Ectodermal cell (in vitro differentiated cells): ENCODE measurements at regions not wholly inside any gene's neighbourhood (a gene's known extent, or its start where the extent isn't known, plus 50 kb on each side); places are given as distances from the start of the nearest gene placed in this dataset.

Experiments
- H3K27ac ChIP-seq: 2 replicates; pipeline ENCODE4 v1.7.0; 2013; ENCODE audit warnings: mild to moderate bottlenecking, low read depth, low read length; ENCODE audit not compliant: insufficient read depth, poor library complexity, severe bottlenecking
- H3K27me3 ChIP-seq: 2 replicates; pipeline ENCODE4 v1.7.0; 2013; ENCODE audit warnings: mild to moderate bottlenecking, low read length; ENCODE audit not compliant: insufficient read depth, control insufficient read depth, poor library complexity, severe bottlenecking
- H3K36me3 ChIP-seq: one replicate; pipeline ENCODE4 v1.7.0; 2013; ENCODE audit warnings: low read length; ENCODE audit not compliant: control insufficient read depth, insufficient read depth
- H3K4me1 ChIP-seq: one replicate; pipeline ENCODE4 v1.7.0; 2013; ENCODE audit warnings: low read length; ENCODE audit not compliant: control insufficient read depth, insufficient read depth
- H3K4me3 ChIP-seq: 2 replicates; pipeline ENCODE4 v1.7.0; 2013; ENCODE audit warnings: low read depth, low read length, control low read depth; ENCODE audit not compliant: insufficient read depth
- H3K9me3 ChIP-seq: 2 replicates; pipeline ENCODE4 v1.7.0; 2013; ENCODE audit warnings: mild to moderate bottlenecking, low read length, moderate library complexity; ENCODE audit not compliant: control insufficient read depth
- WGBS, 2 experiments: methylation state at CpG; one replicate each; pipeline ENCODE4 v1.1.7; 2013; ENCODE audit warnings: missing lambda C conversion rate in 2 of 2; 5-methylcytosine and 5-hydroxymethylcytosine counted together

- Histone ChIP-seq H3K4me3 (no peak overlapping the region), H3K4me1 (no peaks in the 10 kb centered on the region), H3K27ac (no peak overlapping the region), H3K36me3 (no peaks in the 10 kb centered on the region), H3K9me3 (peaks cover 2% of the 10 kb centered on the region), H3K27me3 (no peaks in the 10 kb centered on the region)
- WGBS, 2 experiments, result 77 to 93% methylated on average over 3 of the region's 3 CpGs
Observed at GRCh38 chr14:23793532-23793931, 157.4 kb downstream of the DHRS2 start.

- Histone ChIP-seq H3K36me3 (no peaks in the 10 kb centered on the region), H3K27ac (no peak overlapping the region), H3K4me1 (no peaks in the 10 kb centered on the region), H3K27me3 (no peaks in the 10 kb centered on the region), H3K9me3 (no peaks in the 10 kb centered on the region), H3K4me3 (no peak overlapping the region)
- WGBS, 2 experiments, result 49 to 63% methylated on average over 3 of the region's 3 CpGs
Observed at GRCh38 chr14:23800811-23801210, 152.8 kb upstream of the DHRS4 start.

GRCh38 chr14:23801766-23802165 is 151.8 kb upstream of the DHRS4 start:
- Histone ChIP-seq H3K4me1 (no peaks in the 10 kb centered on the region), H3K9me3 (no peaks in the 10 kb centered on the region), H3K27ac (no peak overlapping the region), H3K4me3 (no peak overlapping the region), H3K27me3 (no peaks in the 10 kb centered on the region), H3K36me3 (no peaks in the 10 kb centered on the region)
- WGBS, 2 experiments, result 39 to 58% methylated on average over 2 of the region's 2 CpGs

GRCh38 chr14:23804817-23805216 is 148.8 kb upstream of the DHRS4 start:
- Histone ChIP-seq H3K4me3 (no peak overlapping the region), H3K9me3 (no peaks in the 10 kb centered on the region), H3K27ac (no peak overlapping the region), H3K27me3 (no peaks in the 10 kb centered on the region), H3K36me3 (no peaks in the 10 kb centered on the region), H3K4me1 (no peaks in the 10 kb centered on the region)
- WGBS, 2 experiments, result 76 to 80% methylated on average over 3 of the region's 3 CpGs

- H3K9me3 ChIP-seq, result no peaks in the 10 kb centered on the region
- H3K4me3 ChIP-seq, result no peak overlapping the region
- no peaks in the 10 kb centered on the region for H3K36me3 ChIP-seq
- H3K27ac ChIP-seq, result no peak overlapping the region
- H3K4me1 ChIP-seq, result no peaks in the 10 kb centered on the region
- no peaks in the 10 kb centered on the region for H3K27me3 ChIP-seq
Observed at GRCh38 chr14:23805761-23806160, 147.8 kb upstream of the DHRS4 start.

GRCh38 chr14:23814527-23815256 is 138.9 kb upstream of the DHRS4 start:
- H3K36me3 ChIP-seq, result no peaks in the 10 kb centered on the region
- no peak overlapping the region for H3K4me3 ChIP-seq
- H3K4me1 ChIP-seq, result no peaks in the 10 kb centered on the region
- no peak overlapping the region for H3K27ac ChIP-seq
- 78 to 88% methylated on average over 6 of the region's 6 CpGs for WGBS, 2 experiments
- no peaks in the 10 kb centered on the region for H3K9me3 ChIP-seq
- H3K27me3 ChIP-seq, result no peaks in the 10 kb centered on the region

GRCh38 chr14:23816371-23816770 is 137.2 kb upstream of the DHRS4 start:
- Histone ChIP-seq H3K4me1 (no peaks in the 10 kb centered on the region), H3K27ac (no peak overlapping the region), H3K4me3 (no peak overlapping the region), H3K27me3 (no peaks in the 10 kb centered on the region), H3K36me3 (no peaks in the 10 kb centered on the region), H3K9me3 (no peaks in the 10 kb centered on the region)
- 88 to 89% methylated on average over 5 of the region's 5 CpGs for WGBS, 2 experiments

- Histone ChIP-seq H3K27me3 (no peaks in the 10 kb centered on the region), H3K4me3 (no peak overlapping the region), H3K4me1 (no peaks in the 10 kb centered on the region), H3K9me3 (no peaks in the 10 kb centered on the region), H3K27ac (no peak overlapping the region), H3K36me3 (no peaks in the 10 kb centered on the region)
- WGBS, 2 experiments, result 48 to 57% methylated on average over 4 of the region's 4 CpGs
Observed at GRCh38 chr14:23817164-23817767, 136.3 kb upstream of the DHRS4 start.

GRCh38 chr14:23827100-23827892 is 126.3 kb upstream of the DHRS4 start:
- no peaks in the 10 kb centered on the region for H3K27me3 ChIP-seq
- 77 to 82% methylated on average over 13 of the region's 13 CpGs for WGBS, 2 experiments
- H3K4me3 ChIP-seq, result no peak overlapping the region
- H3K27ac ChIP-seq, result no peak overlapping the region
- H3K36me3 ChIP-seq, result no peaks in the 10 kb centered on the region
- no peaks in the 10 kb centered on the region for H3K9me3 ChIP-seq
- H3K4me1 ChIP-seq, result no peaks in the 10 kb centered on the region

GRCh38 chr14:23828001-23828400 is 125.6 kb upstream of the DHRS4 start:
- H3K36me3 ChIP-seq, result no peaks in the 10 kb centered on the region
- H3K9me3 ChIP-seq, result no peaks in the 10 kb centered on the region
- no peaks in the 10 kb centered on the region for H3K27me3 ChIP-seq
- H3K4me3 ChIP-seq, result no peak overlapping the region
- WGBS, 2 experiments, result 71 to 78% methylated on average over 4 of the region's 4 CpGs
- H3K4me1 ChIP-seq, result no peaks in the 10 kb centered on the region
- no peak overlapping the region for H3K27ac ChIP-seq
